ENCODE measurements at regions not wholly inside any gene's neighbourhood (a gene's known extent, or its start where the extent isn't known, plus 50 kb on each side); places are given as distances from the start of the nearest gene placed in this dataset.

- CTCF ChIA-PET: no interaction called here
- Mint-ChIP-seq H3K36me3 (no peaks in the 10 kb centered on the region), H3K4me1 (no peaks in the 10 kb centered on the region), H3K27me3 (no peaks in the 10 kb centered on the region), H3K4me3 (no peak overlapping the region), H3K27ac (no peak overlapping the region), H3K9me3 (ENCODE audit: low read depth) (no peaks in the 10 kb centered on the region)
- ATAC-seq: no peak
- DNase-seq: no peak
Measured at GRCh38 chr2:15779381-15780041, 160.8 kb upstream of the MYCN start.

GRCh38 chr2:15780234-15780633, 160.1 kb upstream of the MYCN start:
- CTCF ChIA-PET: no interaction called here
- Mint-ChIP-seq H3K27me3 (no peaks in the 10 kb centered on the region), H3K36me3 (no peaks in the 10 kb centered on the region), H3K4me1 (no peaks in the 10 kb centered on the region), H3K4me3 (no peak overlapping the region), H3K9me3 (ENCODE audit: low read depth) (no peaks in the 10 kb centered on the region), H3K27ac (no peak overlapping the region)
- no peak for DNase-seq
- no peak for ATAC-seq

GRCh38 chr2:15780912-15781574, 159.3 kb upstream of the MYCN start:
- H3K27me3 Mint-ChIP-seq: no peaks in the 10 kb centered on the region
- DNase-seq (no peak), ATAC-seq (no peak)
- H3K27ac Mint-ChIP-seq: no peak overlapping the region
- no peaks in the 10 kb centered on the region for H3K9me3 Mint-ChIP-seq (ENCODE audit: low read depth)
- CTCF ChIA-PET: no interaction called here
- H3K4me1 Mint-ChIP-seq: no peaks in the 10 kb centered on the region
- no peaks in the 10 kb centered on the region for H3K36me3 Mint-ChIP-seq
- no peak overlapping the region for H3K4me3 Mint-ChIP-seq

- no peak for ATAC-seq
- no peak overlapping the region for H3K27ac Mint-ChIP-seq
- H3K36me3 Mint-ChIP-seq: no peaks in the 10 kb centered on the region
- no peak overlapping the region for H3K4me3 Mint-ChIP-seq
- no peak for DNase-seq
- H3K9me3 Mint-ChIP-seq (ENCODE audit: low read depth): no peaks in the 10 kb centered on the region
- H3K27me3 Mint-ChIP-seq: no peaks in the 10 kb centered on the region
- no peaks in the 10 kb centered on the region for H3K4me1 Mint-ChIP-seq
- CTCF ChIA-PET: no interaction called here
Measured at GRCh38 chr2:15782009-15782751, 158.2 kb upstream of the MYCN start.

- H3K9me3 Mint-ChIP-seq (ENCODE audit: low read depth): no peaks in the 10 kb centered on the region
- no peak for DNase-seq
- no peaks in the 10 kb centered on the region for H3K27me3 Mint-ChIP-seq
- ATAC-seq: no peak
- H3K36me3 Mint-ChIP-seq: no peaks in the 10 kb centered on the region
- H3K4me1 Mint-ChIP-seq: no peaks in the 10 kb centered on the region
- no peak overlapping the region for H3K27ac Mint-ChIP-seq
- H3K4me3 Mint-ChIP-seq: no peak overlapping the region
- CTCF ChIA-PET: no interaction called here
Measured at GRCh38 chr2:15782769-15783294, 157.5 kb upstream of the MYCN start.

- no peaks in the 10 kb centered on the region for H3K27me3 Mint-ChIP-seq
- CTCF ChIA-PET: no interaction called here
- H3K9me3 Mint-ChIP-seq (ENCODE audit: low read depth): no peaks in the 10 kb centered on the region
- no peaks in the 10 kb centered on the region for H3K4me1 Mint-ChIP-seq
- DNase-seq: no peak
- no peak for ATAC-seq
- no peak overlapping the region for H3K27ac Mint-ChIP-seq
- H3K36me3 Mint-ChIP-seq: no peaks in the 10 kb centered on the region
- no peak overlapping the region for H3K4me3 Mint-ChIP-seq
Measured at GRCh38 chr2:15783489-15783888, 156.9 kb upstream of the MYCN start.

GRCh38 chr2:15784106-15784885, 156.1 kb upstream of the MYCN start:
- H3K4me1 Mint-ChIP-seq: no peaks in the 10 kb centered on the region
- H3K36me3 Mint-ChIP-seq: no peaks in the 10 kb centered on the region
- no peak overlapping the region for H3K27ac Mint-ChIP-seq
- H3K4me3 Mint-ChIP-seq: no peak overlapping the region
- no peak for ATAC-seq
- no peaks in the 10 kb centered on the region for H3K9me3 Mint-ChIP-seq (ENCODE audit: low read depth)
- no peaks in the 10 kb centered on the region for H3K27me3 Mint-ChIP-seq
- CTCF ChIA-PET: no interaction called here
- DNase-seq: no peak

GRCh38 chr2:15784886-15785801, 155.2 kb upstream of the MYCN start:
- DNase-seq: no peak
- Mint-ChIP-seq H3K4me3 (no peak overlapping the region), H3K9me3 (ENCODE audit: low read depth) (no peaks in the 10 kb centered on the region), H3K4me1 (no peaks in the 10 kb centered on the region), H3K27me3 (no peaks in the 10 kb centered on the region), H3K36me3 (no peaks in the 10 kb centered on the region), H3K27ac (no peak overlapping the region)
- CTCF ChIA-PET: no interaction called here
- no peak for ATAC-seq

GRCh38 chr2:15786003-15786654, 154.2 kb upstream of the MYCN start:
- ATAC-seq: no peak
- H3K4me1 Mint-ChIP-seq: no peaks in the 10 kb centered on the region
- no peak overlapping the region for H3K4me3 Mint-ChIP-seq
- no peaks in the 10 kb centered on the region for H3K36me3 Mint-ChIP-seq
- no peaks in the 10 kb centered on the region for H3K27me3 Mint-ChIP-seq
- no peaks in the 10 kb centered on the region for H3K9me3 Mint-ChIP-seq (ENCODE audit: low read depth)
- no peak overlapping the region for H3K27ac Mint-ChIP-seq
- no peak for DNase-seq
- CTCF ChIA-PET: no interaction called here

- Mint-ChIP-seq H3K36me3 (no peaks in the 10 kb centered on the region), H3K4me3 (no peak overlapping the region), H3K4me1 (no peaks in the 10 kb centered on the region), H3K27me3 (no peaks in the 10 kb centered on the region), H3K27ac (no peak overlapping the region), H3K9me3 (ENCODE audit: low read depth) (no peaks in the 10 kb centered on the region)
- CTCF ChIA-PET: no interaction called here
- ATAC-seq (no peak), DNase-seq (no peak)
Measured at GRCh38 chr2:15786901-15787300, 153.4 kb upstream of the MYCN start.

GRCh38 chr2:15787535-15788454, 152.6 kb upstream of the MYCN start:
- no peaks in the 10 kb centered on the region for H3K4me1 Mint-ChIP-seq
- no peaks in the 10 kb centered on the region for H3K36me3 Mint-ChIP-seq
- H3K9me3 Mint-ChIP-seq (ENCODE audit: low read depth): no peaks in the 10 kb centered on the region
- CTCF ChIA-PET: no interaction called here
- H3K4me3 Mint-ChIP-seq: no peak overlapping the region
- no peaks in the 10 kb centered on the region for H3K27me3 Mint-ChIP-seq
- H3K27ac Mint-ChIP-seq: no peak overlapping the region
- ATAC-seq (no peak), DNase-seq (no peak)

- no peaks in the 10 kb centered on the region for H3K36me3 Mint-ChIP-seq
- no peaks in the 10 kb centered on the region for H3K4me1 Mint-ChIP-seq
- no peak overlapping the region for H3K27ac Mint-ChIP-seq
- no peaks in the 10 kb centered on the region for H3K27me3 Mint-ChIP-seq
- no peak for ATAC-seq
- CTCF ChIA-PET: no interaction called here
- DNase-seq: no peak
- H3K9me3 Mint-ChIP-seq (ENCODE audit: low read depth): no peaks in the 10 kb centered on the region
- H3K4me3 Mint-ChIP-seq: no peak overlapping the region
Measured at GRCh38 chr2:15788455-15788829, 151.9 kb upstream of the MYCN start.

All from activated CD8-positive, alpha-beta memory T cell treated with anti-CD3 and anti-CD28 coated beads, Interleukin-2, amount 10 ng/mL, durations not matched to agents 7 days and 5 days (primary cell).